Large intestine (tissue), 3 donors: ENCODE measurements at regions not wholly inside any gene's neighbourhood (a gene's known extent, or its start where the extent isn't known, plus 50 kb on each side); places are given as distances from the start of the nearest gene placed in this dataset.

Experiments used
- DNase-seq, 2 donors: peaks; one replicate each; pipeline versions ENCODE4 v3.0.0 to v3.0.0-alpha.2; 2013
- H3K27ac ChIP-seq: one replicate; pipeline ENCODE4 v1.5.1; 2013; ENCODE audit warnings: low read length
- H3K27me3 ChIP-seq: 2 replicates; pipeline ENCODE4 v1.6.1; 2013; ENCODE audit warnings: low read length; ENCODE audit not compliant: control insufficient read depth, insufficient read depth
- H3K36me3 ChIP-seq: 2 replicates; pipeline ENCODE4 v1.6.1; 2013; ENCODE audit warnings: low read length; ENCODE audit not compliant: control insufficient read depth, insufficient read depth
- H3K4me1 ChIP-seq: one replicate; pipeline ENCODE4 v1.6.1; 2013; ENCODE audit warnings: low read length; ENCODE audit not compliant: control insufficient read depth, insufficient read depth
- H3K4me3 ChIP-seq: one replicate; pipeline ENCODE4 v1.5.1; 2013; ENCODE audit warnings: low read length
- H3K9me3 ChIP-seq: one replicate; pipeline ENCODE4 v1.6.1; 2013; ENCODE audit warnings: mild to moderate bottlenecking, low read depth, low read length, moderate library complexity; ENCODE audit not compliant: control insufficient read depth
- WGBS: methylation state at CpG from one replicate; pipeline ENCODE4 v1.1.5; 2013; ENCODE audit warnings: low lambda C conversion rate; ENCODE audit not compliant: insufficient coverage; 5-methylcytosine and 5-hydroxymethylcytosine counted together

GRCh38 chr4:23547601-23548000 is 342.2 kb downstream of the PPARGC1A start:
- Histone ChIP-seq H3K36me3 (no peaks in the 10 kb centered on the region), H3K27me3 (no peaks in the 10 kb centered on the region), H3K4me3 (no peak overlapping the region), H3K27ac (no peak overlapping the region), H3K4me1 (no peaks in the 10 kb centered on the region), H3K9me3 (no peaks in the 10 kb centered on the region)
- WGBS, result no CpG with 5 or more reads among the region's 3 CpGs
- DNase-seq, result no peak

GRCh38 chr4:23547096-23547495 is 342.8 kb downstream of the PPARGC1A start:
- no peak overlapping the region for H3K4me3 ChIP-seq
- H3K4me1 ChIP-seq, result no peaks in the 10 kb centered on the region
- WGBS, result no CpG with 5 or more reads among the region's 2 CpGs

GRCh38 chr4:23539969-23540569 is 349.8 kb downstream of the PPARGC1A start:
- Histone ChIP-seq H3K9me3 (no peaks in the 10 kb centered on the region), H3K36me3 (no peaks in the 10 kb centered on the region), H3K27ac (no peak overlapping the region), H3K4me3 (no peak overlapping the region), H3K27me3 (no peaks in the 10 kb centered on the region), H3K4me1 (no peaks in the 10 kb centered on the region)
- WGBS, result 80% methylated on average over 1 of the region's 5 CpGs
- DNase-seq, result no peak

More at GRCh38 chr4:23547096-23547495, 342.8 kb downstream of the PPARGC1A start:
- Histone ChIP-seq H3K36me3 (no peaks in the 10 kb centered on the region), H3K27me3 (no peaks in the 10 kb centered on the region), H3K27ac (no peak overlapping the region), H3K9me3 (no peaks in the 10 kb centered on the region)
- DNase-seq, result no peak

- H3K27me3 ChIP-seq, result no peaks in the 10 kb centered on the region
Observed at GRCh38 chr4:23533859-23534258, 356.0 kb downstream of the PPARGC1A start.

GRCh38 chr4:23516716-23517115 is 373.1 kb downstream of the PPARGC1A start:
- Histone ChIP-seq H3K4me3 (no peak overlapping the region), H3K9me3 (no peaks in the 10 kb centered on the region), H3K4me1 (no peaks in the 10 kb centered on the region), H3K36me3 (no peaks in the 10 kb centered on the region), H3K27me3 (no peaks in the 10 kb centered on the region), H3K27ac (no peak overlapping the region)
- 86% methylated on average over 1 of the region's 3 CpGs for WGBS
- no peak for DNase-seq

More at GRCh38 chr4:23533859-23534258, 356.0 kb downstream of the PPARGC1A start:
- Histone ChIP-seq H3K4me3 (no peak overlapping the region), H3K27ac (no peak overlapping the region), H3K4me1 (no peaks in the 10 kb centered on the region), H3K36me3 (no peaks in the 10 kb centered on the region), H3K9me3 (no peaks in the 10 kb centered on the region)
- no peak for DNase-seq
- 83% methylated on average over 1 of the region's 2 CpGs for WGBS

- H3K4me3 ChIP-seq, result no peak overlapping the region
- H3K27ac ChIP-seq, result no peak overlapping the region
- no peaks in the 10 kb centered on the region for H3K4me1 ChIP-seq
- WGBS, result no CpG with 5 or more reads among the region's 2 CpGs
- no peaks in the 10 kb centered on the region for H3K9me3 ChIP-seq
- no peak for DNase-seq
- H3K27me3 ChIP-seq, result no peaks in the 10 kb centered on the region
- no peaks in the 10 kb centered on the region for H3K36me3 ChIP-seq
Observed at GRCh38 chr4:23504083-23504482, 385.8 kb downstream of the PPARGC1A start.

GRCh38 chr4:23500894-23501449 is 388.9 kb downstream of the PPARGC1A start:
- Histone ChIP-seq H3K27ac (no peak overlapping the region), H3K36me3 (no peaks in the 10 kb centered on the region), H3K9me3 (peaks cover 3% of the 10 kb centered on the region), H3K4me1 (no peaks in the 10 kb centered on the region), H3K27me3 (no peaks in the 10 kb centered on the region), H3K4me3 (no peak overlapping the region)
- WGBS, result no CpG with 5 or more reads among the region's 3 CpGs
- DNase-seq, result no peak

- H3K27me3 ChIP-seq, result no peaks in the 10 kb centered on the region
Observed at GRCh38 chr4:23485801-23486200, 404.0 kb downstream of the PPARGC1A start.

GRCh38 chr4:23484689-23485088 is 405.2 kb downstream of the PPARGC1A start:
- Histone ChIP-seq H3K36me3 (no peaks in the 10 kb centered on the region), H3K4me1 (no peaks in the 10 kb centered on the region), H3K9me3 (no peaks in the 10 kb centered on the region), H3K4me3 (no peak overlapping the region), H3K27me3 (no peaks in the 10 kb centered on the region), H3K27ac (no peak overlapping the region)
- DNase-seq, result no peak
- 0% methylated on average over 1 of the region's 4 CpGs for WGBS

More at GRCh38 chr4:23485801-23486200, 404.0 kb downstream of the PPARGC1A start:
- DNase-seq, result no peak
- no peaks in the 10 kb centered on the region for H3K36me3 ChIP-seq
- no peaks in the 10 kb centered on the region for H3K4me1 ChIP-seq
- no peak overlapping the region for H3K27ac ChIP-seq
- no peaks in the 10 kb centered on the region for H3K9me3 ChIP-seq
- H3K4me3 ChIP-seq, result no peak overlapping the region

GRCh38 chr4:23483320-23483960 is 406.4 kb downstream of the PPARGC1A start:
- Histone ChIP-seq H3K27me3 (no peaks in the 10 kb centered on the region), H3K36me3 (no peaks in the 10 kb centered on the region), H3K4me1 (no peaks in the 10 kb centered on the region), H3K9me3 (no peaks in the 10 kb centered on the region), H3K27ac (no peak overlapping the region), H3K4me3 (no peak overlapping the region)
- no peak for DNase-seq
- 83% methylated on average over 1 of the region's 5 CpGs for WGBS

- H3K36me3 ChIP-seq, result no peaks in the 10 kb centered on the region
- no peaks in the 10 kb centered on the region for H3K9me3 ChIP-seq
- no peaks in the 10 kb centered on the region for H3K4me1 ChIP-seq
- DNase-seq, result no peak
- H3K27ac ChIP-seq, result no peak overlapping the region
- no peak overlapping the region for H3K4me3 ChIP-seq
- WGBS, result no CpG with 5 or more reads among the region's 1 CpG
- no peaks in the 10 kb centered on the region for H3K27me3 ChIP-seq
Observed at GRCh38 chr4:23481566-23481965, 408.3 kb downstream of the PPARGC1A start.
